ENCODE measurements at regions not wholly inside any gene's neighbourhood (a gene's known extent, or its start where the extent isn't known, plus 50 kb on each side); places are given as distances from the start of the nearest gene placed in this dataset.
"Not testable (repeated sequence)": the region's sequence is repeated elsewhere in the genome, so short reads cannot be mapped to it uniquely, and the experiment has no call there.

DNA sequence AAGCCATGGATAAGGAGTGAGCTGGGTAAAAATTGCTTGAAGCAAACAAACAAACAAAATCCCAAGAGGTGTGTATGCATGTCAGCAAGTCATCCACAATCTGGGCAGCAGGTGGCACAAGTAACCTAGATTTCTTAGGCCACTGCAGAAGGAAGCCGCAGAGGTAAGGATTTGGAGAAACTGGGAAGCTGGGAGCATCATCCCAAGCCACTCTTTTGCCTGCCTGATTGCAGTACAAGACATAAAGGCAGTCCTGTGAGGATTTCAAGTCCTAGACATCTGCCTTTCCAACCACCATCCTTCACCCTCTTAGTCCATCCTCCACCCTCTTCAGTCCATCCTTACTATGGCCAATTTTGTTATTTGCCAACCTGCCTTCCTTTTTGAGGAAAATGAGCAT lies 67.2 kb upstream of the BMAL1 start:
- DNase-seq (ENCODE audit: low spot score) = no peak
- in situ Hi-C loops (cut with MboI; ENCODE audit: low sequenced_read_pairs, unreplicated experiment) = loop anchor here (10.0 kb wide), 1 partner anchor 124 kb away; no protein-coding TSS in a partner anchor
- TF ChIP-seq, protein P1, sequence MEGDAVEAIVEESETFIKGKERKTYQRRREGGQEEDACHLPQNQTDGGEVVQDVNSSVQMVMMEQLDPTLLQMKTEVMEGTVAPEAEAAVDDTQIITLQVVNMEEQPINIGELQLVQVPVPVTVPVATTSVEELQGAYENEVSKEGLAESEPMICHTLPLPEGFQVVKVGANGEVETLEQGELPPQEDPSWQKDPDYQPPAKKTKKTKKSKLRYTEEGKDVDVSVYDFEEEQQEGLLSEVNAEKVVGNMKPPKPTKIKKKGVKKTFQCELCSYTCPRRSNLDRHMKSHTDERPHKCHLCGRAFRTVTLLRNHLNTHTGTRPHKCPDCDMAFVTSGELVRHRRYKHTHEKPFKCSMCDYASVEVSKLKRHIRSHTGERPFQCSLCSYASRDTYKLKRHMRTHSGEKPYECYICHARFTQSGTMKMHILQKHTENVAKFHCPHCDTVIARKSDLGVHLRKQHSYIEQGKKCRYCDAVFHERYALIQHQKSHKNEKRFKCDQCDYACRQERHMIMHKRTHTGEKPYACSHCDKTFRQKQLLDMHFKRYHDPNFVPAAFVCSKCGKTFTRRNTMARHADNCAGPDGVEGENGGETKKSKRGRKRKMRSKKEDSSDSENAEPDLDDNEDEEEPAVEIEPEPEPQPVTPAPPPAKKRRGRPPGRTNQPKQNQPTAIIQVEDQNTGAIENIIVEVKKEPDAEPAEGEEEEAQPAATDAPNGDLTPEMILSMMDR (IDR thresholded peaks at IDR 0.05; ENCODE audit: borderline replicate concordance, control extremely low read depth, extremely low read depth, insufficient read depth, missing control alignments) = peak; percentile 38

DNA sequence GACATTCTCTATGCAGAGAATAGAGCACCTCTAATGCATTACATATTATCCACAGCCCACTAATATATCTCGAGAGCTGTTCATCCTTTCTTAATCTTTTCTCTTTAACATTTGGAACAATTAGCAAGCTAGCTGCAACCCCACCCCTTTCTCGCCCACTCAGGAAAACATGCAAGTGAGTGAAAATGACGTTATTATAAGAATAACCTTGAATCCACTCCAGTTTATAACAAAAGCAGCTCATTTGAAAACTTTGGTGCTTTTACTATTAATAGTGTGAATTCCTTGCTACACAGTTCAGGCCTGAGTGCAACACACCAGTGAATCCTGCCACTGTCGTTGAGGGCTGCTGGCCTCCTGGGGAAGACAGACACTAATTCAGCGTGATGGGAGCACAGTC lies 63.3 kb upstream of the BMAL1 start:
- TF ChIP-seq, protein P1 (IDR thresholded peaks at IDR 0.05; ENCODE audit: borderline replicate concordance, control extremely low read depth, extremely low read depth, insufficient read depth, missing control alignments) = no peak
- in situ Hi-C loops (cut with MboI; ENCODE audit: low sequenced_read_pairs, unreplicated experiment) = loop anchor here (10.0 kb wide), 1 partner anchor 121 kb away; no protein-coding TSS in a partner anchor
- no peak for DNase-seq (ENCODE audit: low spot score)

DNA sequence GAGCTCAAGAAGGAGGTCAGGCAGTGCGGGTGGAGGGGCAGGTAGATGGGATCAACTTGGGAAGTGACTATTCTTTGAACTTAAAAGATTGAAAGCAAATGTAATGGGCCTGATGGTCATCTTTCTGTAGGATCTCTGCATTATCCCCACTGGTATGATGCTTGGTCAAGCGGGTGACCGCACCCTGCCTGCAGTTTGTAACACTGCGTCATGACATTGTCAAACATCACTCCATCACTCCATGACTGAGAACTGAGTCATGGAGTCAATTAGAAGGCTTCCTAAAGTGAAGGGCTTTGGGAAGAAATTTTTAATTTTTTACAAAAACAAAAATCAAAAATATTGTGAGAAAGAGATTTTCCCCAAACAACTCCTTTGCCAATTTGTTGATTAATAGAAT lies 62.4 kb upstream of the BMAL1 start:
- TF ChIP-seq, protein P1 (IDR thresholded peaks at IDR 0.05; ENCODE audit: borderline replicate concordance, control extremely low read depth, extremely low read depth, insufficient read depth, missing control alignments) = no peak
- in situ Hi-C loops (cut with MboI; ENCODE audit: low sequenced_read_pairs, unreplicated experiment) = loop anchor here (10.0 kb wide), 1 partner anchor 120 kb away; no protein-coding TSS in a partner anchor
- DNase-seq (ENCODE audit: low spot score) = no peak

DNA sequence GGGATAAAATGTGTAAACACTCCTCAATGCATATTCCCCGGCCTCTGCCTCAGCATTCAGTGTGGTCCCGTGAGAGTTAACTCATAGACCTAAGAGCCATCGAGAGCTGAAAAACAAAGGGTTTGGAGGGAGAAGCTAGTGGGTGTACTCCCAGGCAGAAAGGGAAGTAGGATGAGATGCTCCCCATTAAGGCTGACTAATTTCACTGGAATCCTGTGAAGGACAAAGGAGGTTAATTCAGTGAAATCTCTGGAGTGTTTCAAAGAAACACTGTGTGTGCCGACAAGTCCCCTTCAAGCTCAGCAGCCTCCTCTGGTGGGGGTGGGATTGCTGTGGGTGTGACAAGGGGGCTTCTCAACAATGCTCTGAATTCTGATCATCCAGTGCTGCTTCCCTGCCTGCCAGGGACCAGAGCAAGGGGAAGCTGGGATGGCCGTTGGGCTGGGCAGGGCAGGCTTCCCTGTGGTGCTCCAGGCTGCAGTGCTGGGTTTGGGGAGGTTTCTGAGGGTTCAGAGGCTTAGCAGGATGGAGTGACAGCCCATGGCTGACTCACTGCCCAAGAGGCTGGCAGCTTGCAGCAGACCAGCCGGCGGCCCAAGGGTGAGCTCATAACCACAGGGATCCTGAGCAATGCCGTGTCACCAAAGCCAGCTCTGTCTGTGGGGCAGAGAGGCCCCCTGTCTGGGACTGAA lies 61.4 kb upstream of the BMAL1 start:
- TF ChIP-seq, protein P1 (IDR thresholded peaks at IDR 0.05; ENCODE audit: borderline replicate concordance, control extremely low read depth, extremely low read depth, insufficient read depth, missing control alignments) = no peak
- no peak for DNase-seq (ENCODE audit: low spot score)
- in situ Hi-C loops (cut with MboI; ENCODE audit: low sequenced_read_pairs, unreplicated experiment) = loop anchor here (10.0 kb wide), 1 partner anchor 119 kb away; no protein-coding TSS in a partner anchor

DNA sequence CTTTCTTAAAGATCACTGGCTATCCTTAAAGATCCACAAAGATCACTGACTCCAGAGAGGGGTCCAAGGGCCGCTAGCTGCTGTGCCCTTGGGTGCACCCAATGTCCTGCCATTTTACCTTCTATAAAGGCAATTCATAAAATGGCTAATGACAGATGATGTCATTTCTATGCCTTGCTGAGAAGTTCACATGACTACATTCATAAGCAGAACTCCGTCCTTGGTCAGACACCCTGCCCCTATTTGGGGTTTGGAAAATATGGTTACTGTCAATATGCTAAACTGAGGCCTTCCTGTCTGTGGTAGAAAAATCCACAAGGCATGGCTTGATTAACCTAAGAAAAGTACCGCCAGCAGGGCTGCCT lies 60.9 kb upstream of the BMAL1 start:
- in situ Hi-C loops (cut with MboI; ENCODE audit: low sequenced_read_pairs, unreplicated experiment) = loop anchor here (10.0 kb wide), 1 partner anchor 118 kb away; no protein-coding TSS in a partner anchor
- TF ChIP-seq, protein P1 (IDR thresholded peaks at IDR 0.05; ENCODE audit: borderline replicate concordance, control extremely low read depth, extremely low read depth, insufficient read depth, missing control alignments) = no peak
- no peak for DNase-seq (ENCODE audit: low spot score)

DNA sequence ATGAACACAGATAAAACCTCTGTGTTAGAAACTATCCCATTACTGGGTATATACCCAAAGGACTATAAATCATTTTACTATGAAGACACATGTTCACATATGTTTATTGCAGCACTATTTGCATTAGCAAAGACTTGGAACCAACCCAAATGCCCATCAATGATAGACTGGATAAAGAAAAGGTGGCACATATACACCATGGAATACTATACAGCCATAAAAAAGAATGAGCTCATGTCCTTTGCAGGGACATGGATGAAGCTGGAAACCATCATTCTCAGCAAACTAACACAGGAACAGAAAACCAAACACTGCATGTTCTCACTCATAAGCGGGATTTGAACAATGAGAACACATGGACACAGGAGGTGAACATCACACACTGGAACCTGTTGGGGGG lies 58.9 kb upstream of the BMAL1 start:
- in situ Hi-C loops (cut with MboI; ENCODE audit: low sequenced_read_pairs, unreplicated experiment) = loop anchor here (10.0 kb wide), 1 partner anchor 116 kb away; no protein-coding TSS in a partner anchor

DNA sequence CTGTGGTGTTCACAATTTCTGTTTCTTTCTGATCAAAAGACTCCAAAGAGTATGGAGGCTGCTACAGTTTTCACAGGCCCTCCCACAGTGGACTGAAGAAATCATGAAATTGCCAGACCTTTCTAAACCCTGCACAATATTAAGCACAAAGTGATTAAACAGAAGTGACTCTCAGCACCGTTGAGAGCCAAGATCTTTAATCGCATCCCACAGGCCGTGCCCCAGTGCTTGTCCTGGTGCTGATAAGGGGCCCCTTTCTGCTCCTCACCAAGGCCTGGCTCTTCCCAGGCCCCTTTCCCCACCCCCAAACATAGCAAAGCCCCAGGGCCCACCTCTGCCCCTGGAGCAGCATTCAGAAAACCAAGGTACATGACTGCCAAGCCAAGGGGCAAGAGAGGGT lies 57.4 kb upstream of the BMAL1 start:
- DNase-seq (ENCODE audit: low spot score) = no peak
- TF ChIP-seq, protein P1 (IDR thresholded peaks at IDR 0.05; ENCODE audit: borderline replicate concordance, control extremely low read depth, extremely low read depth, insufficient read depth, missing control alignments) = no peak
- in situ Hi-C loops (cut with MboI; ENCODE audit: low sequenced_read_pairs, unreplicated experiment) = no loop called here

More for the DNA sequence above, 58.9 kb upstream of the BMAL1 start:
- not testable (repeated sequence) for DNase-seq (ENCODE audit: low spot score)
